Astrocyte (in vitro differentiated cells and primary cell): ENCODE measurements at regions not wholly inside any gene's neighbourhood (a gene's known extent, or its start where the extent isn't known, plus 50 kb on each side); places are given as distances from the start of the nearest gene placed in this dataset.

ENCODE experiments used
- DNase-seq: peaks from one replicate; pipeline ENCODE4 v3.0.0-alpha.2; 2010; ENCODE audit warnings: low read depth
- FAIRE-seq: peaks from 2 replicates; lab custom pipeline; 2011; peaks lifted over from hg19 to GRCh38; lab: Jason Lieb, UNC
- H2AFZ ChIP-seq: 2 replicates; pipeline ENCODE4 v1.6.0; 2012; ENCODE audit warnings: low read depth, low read length, inconsistent platforms
- H3K27ac ChIP-seq: 2 replicates; pipeline ENCODE4 v1.5.1; 2011; ENCODE audit warnings: low read depth, low read length, inconsistent platforms
- H3K27me3 ChIP-seq: 2 replicates; pipeline ENCODE4 v1.6.0; 2011; ENCODE audit warnings: low read length, inconsistent platforms; ENCODE audit not compliant: insufficient read depth
- H3K36me3 ChIP-seq: 2 replicates; pipeline ENCODE4 v1.5.1; 2011; ENCODE audit warnings: low read length, inconsistent platforms; ENCODE audit not compliant: insufficient read depth
- H3K4me1 ChIP-seq: 2 replicates; pipeline ENCODE4 v1.5.1; 2011; ENCODE audit warnings: low read length, inconsistent platforms; ENCODE audit not compliant: insufficient read depth
- H3K4me2 ChIP-seq: 2 replicates; pipeline ENCODE4 v1.6.0; 2012; ENCODE audit warnings: low read length, inconsistent platforms
- H3K4me3 ChIP-seq: 2 replicates; pipeline ENCODE4 v1.5.1; 2011; ENCODE audit warnings: low read depth, mild to moderate bottlenecking, low read length, inconsistent platforms; ENCODE audit not compliant: insufficient read depth
- H3K79me2 ChIP-seq: 2 replicates; pipeline ENCODE4 v1.6.0; 2012; ENCODE audit warnings: mild to moderate bottlenecking, low read length, inconsistent platforms; ENCODE audit not compliant: insufficient read depth
- H3K9ac ChIP-seq: 2 replicates; pipeline ENCODE4 v1.6.0; 2012; ENCODE audit warnings: mild to moderate bottlenecking, low read length, inconsistent platforms
- H3K9me3 ChIP-seq: 2 replicates; pipeline ENCODE4 v1.5.1; 2012; ENCODE audit warnings: low read depth, mild to moderate bottlenecking, low read length, inconsistent platforms; ENCODE audit not compliant: insufficient read depth
- H4K20me1 ChIP-seq: 2 replicates; pipeline ENCODE4 v1.6.0; 2012; ENCODE audit warnings: low read length, inconsistent platforms; ENCODE audit not compliant: insufficient read depth
- H3K27ac Mint-ChIP-seq: one replicate; pipeline ENCODE4 v1.8.0; 2021; ENCODE audit warnings: mild to moderate bottlenecking, mixed read lengths; ENCODE audit not compliant: unreplicated experiment
- H3K27me3 Mint-ChIP-seq: one replicate; pipeline ENCODE4 v1.8.0; 2021; ENCODE audit warnings: low read depth, mixed read lengths; ENCODE audit not compliant: unreplicated experiment
- H3K36me3 Mint-ChIP-seq: one replicate; pipeline ENCODE4 v1.8.0; 2021; ENCODE audit warnings: low read depth, mixed read lengths; ENCODE audit not compliant: unreplicated experiment
- H3K4me1 Mint-ChIP-seq: one replicate; pipeline ENCODE4 v1.8.0; 2021; ENCODE audit warnings: low read depth, mixed read lengths; ENCODE audit not compliant: unreplicated experiment
- H3K4me3 Mint-ChIP-seq: one replicate; pipeline ENCODE4 v1.8.0; 2021; ENCODE audit warnings: mild to moderate bottlenecking, moderate library complexity, mixed read lengths; ENCODE audit not compliant: unreplicated experiment
- H3K9me3 Mint-ChIP-seq: one replicate; pipeline ENCODE4 v1.8.0; 2021; ENCODE audit warnings: mild to moderate bottlenecking, mixed read lengths; ENCODE audit not compliant: unreplicated experiment
- EZH2 ChIP-seq: IDR thresholded peaks from 2 replicates; pipeline ENCODE4 v1.6.1; 2012; ENCODE audit warnings: mild to moderate bottlenecking, low read length, inconsistent platforms; ENCODE audit not compliant: insufficient read depth
- TF ChIP-seq, protein P1 (sequence below): IDR thresholded peaks from 2 replicates; pipeline ENCODE4 v1.5.1; 2011; ENCODE audit warnings: low read depth, mild to moderate bottlenecking, inconsistent platforms, low read length, moderate library complexity; ENCODE audit not compliant: insufficient read depth

GRCh38 chr4:163620738-163621137, 126.2 kb downstream of the TMA16 start:
- H3K36me3 Mint-ChIP-seq: no peaks in the 10 kb centered on the region
- no peak for FAIRE-seq
- Histone ChIP-seq H3K27me3 (no peaks in the 10 kb centered on the region), H3K9ac (no peak overlapping the region), H3K4me1 (no peaks in the 10 kb centered on the region), H3K27ac (no peak overlapping the region), H3K36me3 (no peaks in the 10 kb centered on the region), H3K4me3 (no peak overlapping the region), H4K20me1 (no peaks in the 10 kb centered on the region), H3K9me3 (no peaks in the 10 kb centered on the region), H2AFZ (no peak overlapping the region), H3K79me2 (no peaks in the 10 kb centered on the region), H3K4me2 (no peak overlapping the region)
- no peak overlapping the region for H3K27ac Mint-ChIP-seq
- TF ChIP-seq, protein P1, sequence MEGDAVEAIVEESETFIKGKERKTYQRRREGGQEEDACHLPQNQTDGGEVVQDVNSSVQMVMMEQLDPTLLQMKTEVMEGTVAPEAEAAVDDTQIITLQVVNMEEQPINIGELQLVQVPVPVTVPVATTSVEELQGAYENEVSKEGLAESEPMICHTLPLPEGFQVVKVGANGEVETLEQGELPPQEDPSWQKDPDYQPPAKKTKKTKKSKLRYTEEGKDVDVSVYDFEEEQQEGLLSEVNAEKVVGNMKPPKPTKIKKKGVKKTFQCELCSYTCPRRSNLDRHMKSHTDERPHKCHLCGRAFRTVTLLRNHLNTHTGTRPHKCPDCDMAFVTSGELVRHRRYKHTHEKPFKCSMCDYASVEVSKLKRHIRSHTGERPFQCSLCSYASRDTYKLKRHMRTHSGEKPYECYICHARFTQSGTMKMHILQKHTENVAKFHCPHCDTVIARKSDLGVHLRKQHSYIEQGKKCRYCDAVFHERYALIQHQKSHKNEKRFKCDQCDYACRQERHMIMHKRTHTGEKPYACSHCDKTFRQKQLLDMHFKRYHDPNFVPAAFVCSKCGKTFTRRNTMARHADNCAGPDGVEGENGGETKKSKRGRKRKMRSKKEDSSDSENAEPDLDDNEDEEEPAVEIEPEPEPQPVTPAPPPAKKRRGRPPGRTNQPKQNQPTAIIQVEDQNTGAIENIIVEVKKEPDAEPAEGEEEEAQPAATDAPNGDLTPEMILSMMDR: no peak
- TF ChIP-seq EZH2: no peak
- no peak overlapping the region for H3K4me3 Mint-ChIP-seq
- H3K9me3 Mint-ChIP-seq: no peaks in the 10 kb centered on the region
- H3K4me1 Mint-ChIP-seq: no peaks in the 10 kb centered on the region
- DNase-seq: no peak
- H3K27me3 Mint-ChIP-seq: peaks cover 1% of the 10 kb centered on the region

DNA sequence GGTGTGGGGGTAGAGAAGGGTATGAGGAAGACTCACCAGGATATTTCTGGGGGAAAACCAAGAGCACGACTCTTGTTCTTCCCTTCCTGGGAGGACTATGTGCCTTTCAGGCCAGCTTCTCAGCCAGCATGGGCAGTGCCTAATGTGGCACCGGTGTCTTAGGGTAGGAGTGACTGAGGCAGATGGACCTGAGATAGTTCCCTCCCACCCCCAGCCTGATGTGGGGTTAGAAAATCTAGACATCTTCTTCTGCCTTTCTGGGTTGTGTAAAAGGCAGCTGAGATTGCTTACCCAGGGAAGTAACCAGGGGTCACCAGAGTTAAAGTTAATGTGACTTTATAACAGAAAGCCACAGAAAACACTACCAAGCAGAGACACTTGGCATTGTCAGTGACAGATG, 127.3 kb downstream of the TMA16 start:
- Histone ChIP-seq H4K20me1 (no peaks in the 10 kb centered on the region), H3K9me3 (no peaks in the 10 kb centered on the region), H3K27ac (no peak overlapping the region), H3K79me2 (no peaks in the 10 kb centered on the region), H3K4me1 (no peaks in the 10 kb centered on the region), H3K9ac (no peak overlapping the region), H3K4me3 (no peak overlapping the region), H3K4me2 (no peak overlapping the region), H3K36me3 (no peaks in the 10 kb centered on the region), H2AFZ (no peak overlapping the region), H3K27me3 (no peaks in the 10 kb centered on the region)
- Mint-ChIP-seq H3K36me3 (no peaks in the 10 kb centered on the region), H3K27me3 (peaks cover 1% of the 10 kb centered on the region), H3K4me1 (no peaks in the 10 kb centered on the region), H3K27ac (no peak overlapping the region), H3K4me3 (no peak overlapping the region), H3K9me3 (no peaks in the 10 kb centered on the region)
- TF ChIP-seq, protein P1: no peak
- TF ChIP-seq EZH2: no peak
- DNase-seq (no peak), FAIRE-seq (no peak)

GRCh38 chr4:163622379-163623035, 128.0 kb downstream of the TMA16 start:
- H3K27ac Mint-ChIP-seq: no peak overlapping the region
- Histone ChIP-seq H3K27ac (no peak overlapping the region), H3K9me3 (no peaks in the 10 kb centered on the region), H3K9ac (no peak overlapping the region), H4K20me1 (no peaks in the 10 kb centered on the region), H3K27me3 (no peaks in the 10 kb centered on the region), H3K4me1 (no peaks in the 10 kb centered on the region), H3K79me2 (no peaks in the 10 kb centered on the region), H2AFZ (no peak overlapping the region), H3K4me3 (no peak overlapping the region), H3K36me3 (no peaks in the 10 kb centered on the region), H3K4me2 (no peak overlapping the region)
- no peaks in the 10 kb centered on the region for H3K36me3 Mint-ChIP-seq
- no peak for TF ChIP-seq EZH2
- TF ChIP-seq, protein P1: no peak
- H3K27me3 Mint-ChIP-seq: peaks cover 1% of the 10 kb centered on the region
- FAIRE-seq (no peak), DNase-seq (no peak)
- no peaks in the 10 kb centered on the region for H3K4me1 Mint-ChIP-seq
- no peaks in the 10 kb centered on the region for H3K9me3 Mint-ChIP-seq
- no peak overlapping the region for H3K4me3 Mint-ChIP-seq
